Parathyroid adenoma (tissue), 2 donors: ENCODE measurements at regions not wholly inside any gene's neighbourhood (a gene's known extent, or its start where the extent isn't known, plus 50 kb on each side); places are given as distances from the start of the nearest gene placed in this dataset.

ENCODE experiments used
- H2AFZ ChIP-seq: fragments of 300-600 bp; sonication (generic); one replicate; pipeline ENCODE4 v1.7.0; 2017; ENCODE audit warnings: antibody characterized with exemption, mild to moderate bottlenecking
- H3K27ac ChIP-seq: fragments of 300-600 bp; sonication (generic); one replicate; pipeline ENCODE4 v1.7.0; 2017
- H3K27me3 ChIP-seq: fragments of 300-600 bp; sonication (generic); one replicate; pipeline ENCODE4 v1.7.0; 2017; ENCODE audit warnings: low read length; ENCODE audit not compliant: control insufficient read depth, insufficient read depth
- H3K36me3 ChIP-seq: fragments of 300-600 bp; sonication (generic); one replicate; pipeline ENCODE4 v1.7.0; 2017; ENCODE audit warnings: low read length; ENCODE audit not compliant: control insufficient read depth, insufficient read depth
- H3K4me1 ChIP-seq: fragments of 300-600 bp; sonication (generic); one replicate; pipeline ENCODE4 v1.7.0; 2017; ENCODE audit warnings: control low read depth
- H3K4me2 ChIP-seq: fragments of 300-600 bp; sonication (generic); one replicate; pipeline ENCODE4 v1.7.0; 2017; ENCODE audit warnings: low read length
- H3K4me3 ChIP-seq: fragments of 300-600 bp; sonication (generic); one replicate; pipeline ENCODE4 v1.7.0; 2017; ENCODE audit warnings: low read depth, low read length
- H3K79me2 ChIP-seq: fragments of 300-600 bp; sonication (generic); one replicate; pipeline ENCODE4 v1.7.0; 2017; ENCODE audit warnings: control low read depth
- H3K9ac ChIP-seq: fragments of 300-600 bp; sonication (generic); one replicate; pipeline ENCODE4 v1.7.0; 2017; ENCODE audit warnings: mild to moderate bottlenecking
- H3K9me3 ChIP-seq: fragments of 300-600 bp; sonication (generic); one replicate; pipeline ENCODE4 v1.7.0; 2017; ENCODE audit warnings: low read length; ENCODE audit not compliant: control insufficient read depth
- TF ChIP-seq, protein P1 (sequence below): fragments of 300-600 bp; sonication (generic); IDR thresholded peaks from one replicate; pipeline ENCODE4 v1.7.0; 2017; ENCODE audit warnings: antibody characterized with exemption, mild to moderate bottlenecking
- donor health status: primary hyperparathyroidism.

DNA sequence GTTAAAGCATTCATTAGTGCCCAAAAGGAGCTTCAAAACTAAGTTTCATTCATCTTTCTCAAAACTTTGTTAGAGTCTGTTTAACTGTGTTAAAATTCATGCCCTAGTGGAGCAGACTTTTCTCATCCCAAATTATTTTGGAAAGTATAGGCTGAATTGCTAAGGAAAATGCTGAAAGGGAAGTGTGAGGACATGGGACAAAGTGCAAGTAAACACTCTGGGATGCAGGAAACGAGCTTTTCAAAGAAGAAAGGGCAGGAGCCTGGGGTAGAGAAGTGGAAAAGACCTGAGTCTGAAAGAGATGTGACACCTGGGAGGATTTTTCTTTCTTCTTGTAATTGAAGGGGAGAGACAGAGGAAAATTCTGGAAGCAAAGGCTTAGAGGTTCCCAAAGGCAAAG lies 93.1 kb upstream of the ANKRD1 start:
- Histone ChIP-seq H3K4me3 (no peak overlapping the region), H3K27me3 (no peaks in the 10 kb centered on the region), H3K36me3 (no peaks in the 10 kb centered on the region), H3K27ac (no peak overlapping the region), H3K9me3 (no peaks in the 10 kb centered on the region), H3K4me1 (no peaks in the 10 kb centered on the region), H2AFZ (no peak overlapping the region), H3K9ac (no peak overlapping the region), H3K79me2 (no peaks in the 10 kb centered on the region), H3K4me2 (no peak overlapping the region)
- TF ChIP-seq, protein P1, sequence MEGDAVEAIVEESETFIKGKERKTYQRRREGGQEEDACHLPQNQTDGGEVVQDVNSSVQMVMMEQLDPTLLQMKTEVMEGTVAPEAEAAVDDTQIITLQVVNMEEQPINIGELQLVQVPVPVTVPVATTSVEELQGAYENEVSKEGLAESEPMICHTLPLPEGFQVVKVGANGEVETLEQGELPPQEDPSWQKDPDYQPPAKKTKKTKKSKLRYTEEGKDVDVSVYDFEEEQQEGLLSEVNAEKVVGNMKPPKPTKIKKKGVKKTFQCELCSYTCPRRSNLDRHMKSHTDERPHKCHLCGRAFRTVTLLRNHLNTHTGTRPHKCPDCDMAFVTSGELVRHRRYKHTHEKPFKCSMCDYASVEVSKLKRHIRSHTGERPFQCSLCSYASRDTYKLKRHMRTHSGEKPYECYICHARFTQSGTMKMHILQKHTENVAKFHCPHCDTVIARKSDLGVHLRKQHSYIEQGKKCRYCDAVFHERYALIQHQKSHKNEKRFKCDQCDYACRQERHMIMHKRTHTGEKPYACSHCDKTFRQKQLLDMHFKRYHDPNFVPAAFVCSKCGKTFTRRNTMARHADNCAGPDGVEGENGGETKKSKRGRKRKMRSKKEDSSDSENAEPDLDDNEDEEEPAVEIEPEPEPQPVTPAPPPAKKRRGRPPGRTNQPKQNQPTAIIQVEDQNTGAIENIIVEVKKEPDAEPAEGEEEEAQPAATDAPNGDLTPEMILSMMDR: no peak

DNA sequence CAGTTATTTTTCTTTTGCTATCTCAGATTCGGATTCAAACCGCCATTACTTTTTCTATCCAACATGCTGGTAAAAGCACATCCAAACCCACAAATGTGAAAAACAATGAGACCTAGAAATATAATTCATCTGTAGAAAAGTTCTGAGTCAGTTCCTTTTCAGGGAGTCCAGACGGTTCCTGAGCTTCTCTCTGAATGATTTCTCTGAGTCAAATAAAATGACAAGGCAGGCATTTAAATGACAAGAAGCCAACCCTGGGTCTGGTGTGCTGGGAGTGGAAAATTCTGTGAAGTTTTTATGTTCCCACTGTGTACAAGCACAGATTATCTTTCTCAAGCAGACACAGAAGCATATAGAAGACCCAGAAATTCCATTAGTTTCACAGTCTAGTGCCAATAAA lies 96.3 kb upstream of the ANKRD1 start:
- Histone ChIP-seq H3K79me2 (no peaks in the 10 kb centered on the region), H3K4me1 (no peaks in the 10 kb centered on the region), H3K27ac (no peak overlapping the region), H2AFZ (no peak overlapping the region), H3K4me2 (no peak overlapping the region), H3K27me3 (no peaks in the 10 kb centered on the region), H3K9ac (no peak overlapping the region), H3K36me3 (no peaks in the 10 kb centered on the region), H3K4me3 (no peak overlapping the region), H3K9me3 (no peaks in the 10 kb centered on the region)
- TF ChIP-seq, protein P1: no peak

DNA sequence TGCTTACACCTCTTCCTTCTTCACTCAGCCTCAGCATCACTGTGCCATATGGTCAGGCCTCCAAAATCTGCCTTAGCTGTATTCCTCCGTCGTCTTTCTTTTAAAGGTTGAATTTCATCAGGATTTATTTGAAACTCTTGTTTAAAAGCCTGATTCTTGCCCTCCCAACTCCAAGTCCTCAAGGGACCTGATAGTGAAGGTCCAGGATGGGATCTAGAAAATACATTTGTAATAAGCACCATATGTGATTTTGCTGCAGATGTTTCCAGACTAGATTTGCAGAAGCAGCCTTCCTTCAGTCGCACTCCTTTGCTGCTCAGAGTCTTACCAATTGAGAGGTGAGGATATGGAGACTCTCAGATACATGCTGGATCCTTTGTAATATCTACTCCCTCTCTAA lies 101.0 kb upstream of the ANKRD1 start:
- Histone ChIP-seq H2AFZ (no peak overlapping the region), H3K79me2 (no peaks in the 10 kb centered on the region), H3K4me3 (no peak overlapping the region), H3K9me3 (no peaks in the 10 kb centered on the region), H3K27ac (no peak overlapping the region), H3K27me3 (no peaks in the 10 kb centered on the region), H3K4me1 (no peaks in the 10 kb centered on the region), H3K9ac (no peak overlapping the region), H3K4me2 (no peak overlapping the region), H3K36me3 (no peaks in the 10 kb centered on the region)
- TF ChIP-seq, protein P1: no peak

DNA sequence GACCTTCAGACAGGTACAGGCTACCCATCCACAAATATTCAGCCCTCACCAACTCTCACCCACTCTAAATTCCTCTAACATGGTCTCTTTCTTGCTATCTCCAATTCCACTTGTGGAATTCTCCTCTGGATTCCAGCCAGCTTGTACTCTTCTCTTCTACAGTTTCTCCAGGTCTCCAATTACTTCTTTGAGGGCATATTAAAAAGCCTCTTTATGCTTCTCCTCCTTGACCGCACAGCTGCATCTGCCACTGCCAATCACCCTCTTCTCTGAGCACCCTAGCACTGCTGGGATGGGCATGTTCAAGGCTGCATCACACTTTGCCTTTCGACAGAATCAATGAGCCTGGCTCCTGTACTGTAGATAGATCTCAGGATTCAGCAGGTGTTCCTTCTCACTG lies 101.5 kb upstream of the ANKRD1 start:
- H2AFZ ChIP-seq: no peak overlapping the region
- H3K9ac ChIP-seq: no peak overlapping the region
- H3K27ac ChIP-seq: no peak overlapping the region
- no peaks in the 10 kb centered on the region for H3K79me2 ChIP-seq
- no peaks in the 10 kb centered on the region for H3K27me3 ChIP-seq
- H3K4me2 ChIP-seq: no peak overlapping the region
- no peaks in the 10 kb centered on the region for H3K9me3 ChIP-seq
- H3K36me3 ChIP-seq: no peaks in the 10 kb centered on the region
- TF ChIP-seq, protein P1: no peak
- H3K4me3 ChIP-seq: no peak overlapping the region
- H3K4me1 ChIP-seq: no peaks in the 10 kb centered on the region

DNA sequence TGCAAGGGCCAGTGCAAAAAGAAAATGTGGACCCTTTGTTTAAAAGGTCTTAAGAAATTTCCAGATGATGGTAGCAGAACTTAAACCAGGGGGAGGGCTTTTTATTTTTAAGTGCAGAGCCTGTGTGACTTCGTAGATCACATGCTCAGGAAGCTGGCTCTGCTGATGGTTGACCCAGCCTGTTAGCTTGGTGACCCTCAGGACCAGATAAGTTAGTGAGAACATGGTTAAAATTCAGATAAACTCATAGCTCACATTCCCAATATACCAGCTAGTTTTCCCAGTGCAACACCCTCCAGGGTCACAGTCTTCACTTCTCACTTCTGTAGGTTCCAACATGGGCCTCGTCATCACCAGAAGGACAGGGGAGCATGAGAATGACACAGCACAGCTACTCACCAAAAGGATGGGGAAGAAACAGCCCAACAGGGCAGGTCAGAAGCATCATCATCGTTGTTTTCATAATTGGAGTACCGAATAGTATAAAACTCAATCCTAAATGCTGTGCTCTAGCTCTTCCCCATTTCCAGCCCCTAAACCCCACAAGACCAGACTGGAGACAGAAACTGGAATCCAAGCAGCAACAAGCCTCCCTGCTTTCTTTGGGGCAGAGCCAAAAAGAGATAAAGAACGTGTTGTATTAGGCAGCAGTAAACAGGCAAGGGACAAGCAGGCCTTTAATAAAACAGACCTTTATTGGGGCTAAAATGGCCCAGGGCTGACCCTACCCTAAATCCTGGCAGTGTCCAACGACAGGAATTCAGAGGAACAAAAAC lies 102.2 kb upstream of the ANKRD1 start:
- no peaks in the 10 kb centered on the region for H3K9me3 ChIP-seq
- H3K27me3 ChIP-seq: no peaks in the 10 kb centered on the region
- TF ChIP-seq, protein P1: no peak
- no peak overlapping the region for H3K9ac ChIP-seq
- no peaks in the 10 kb centered on the region for H3K4me1 ChIP-seq
- no peak overlapping the region for H3K4me3 ChIP-seq
- H3K79me2 ChIP-seq: no peaks in the 10 kb centered on the region
- no peak overlapping the region for H3K4me2 ChIP-seq
- no peak overlapping the region for H2AFZ ChIP-seq
- H3K36me3 ChIP-seq: no peaks in the 10 kb centered on the region
- H3K27ac ChIP-seq: no peak overlapping the region
